Activated T-helper 17 cell treated with anti-CD3 and anti-CD28 coated beads, Interleukin-2, amount 50 U/mL, for 72 hours (primary cell): ENCODE measurements at regions not wholly inside any gene's neighbourhood (a gene's known extent, or its start where the extent isn't known, plus 50 kb on each side); places are given as distances from the start of the nearest gene placed in this dataset.
"Not testable (repeated sequence)": the region's sequence is repeated elsewhere in the genome, so short reads cannot be mapped to it uniquely, and the experiment has no call there.

ENCODE experiments used
- ATAC-seq: fragments of 150-1000 bp; cut with Tn5 transposase; replicated peaks from 2 replicates; pipeline ENCODE4 v1.10.0; 2021; ENCODE audit warnings: mild to moderate bottlenecking, moderate library complexity
- H3K27ac Mint-ChIP-seq: one replicate; pipeline ENCODE4 v1.8.0; 2022; ENCODE audit warnings: mixed read lengths
- H3K27me3 Mint-ChIP-seq: one replicate; pipeline ENCODE4 v1.8.0; 2022; ENCODE audit warnings: mixed read lengths
- H3K36me3 Mint-ChIP-seq: one replicate; pipeline ENCODE4 v1.8.0; 2022; ENCODE audit warnings: low read depth, mild to moderate bottlenecking, mixed read lengths
- H3K4me1 Mint-ChIP-seq: one replicate; pipeline ENCODE4 v1.8.0; 2022; ENCODE audit warnings: mixed read lengths
- H3K4me3 Mint-ChIP-seq: one replicate; pipeline ENCODE4 v1.8.0; 2022; ENCODE audit warnings: mild to moderate bottlenecking, mixed read lengths
- H3K9me3 Mint-ChIP-seq: one replicate; pipeline ENCODE4 v1.8.0; 2022; ENCODE audit warnings: mixed read lengths

DNA sequence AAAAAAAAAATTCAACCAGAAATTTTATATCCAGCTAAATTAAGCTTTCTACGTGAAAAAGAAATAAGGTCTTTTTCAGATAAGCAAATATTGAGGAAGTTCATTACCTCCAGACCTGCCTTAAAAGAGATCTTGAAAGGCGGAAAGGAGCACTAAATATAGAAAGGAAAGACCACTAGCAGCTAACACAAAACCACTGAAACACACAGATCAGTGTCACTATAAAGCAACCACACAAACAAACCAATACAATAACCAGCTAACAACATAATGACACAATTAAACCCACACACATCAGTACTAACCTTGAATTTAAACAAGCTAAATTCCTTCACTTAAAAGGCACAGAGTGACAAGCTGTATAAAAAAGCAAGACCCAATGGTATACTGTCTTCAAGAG, 958.3 kb downstream of the TSN start:
- Mint-ChIP-seq H3K9me3 (peaks cover 16% of the 10 kb centered on the region), H3K27ac (no peak overlapping the region), H3K4me3 (no peak overlapping the region), H3K36me3 (no peaks in the 10 kb centered on the region), H3K4me1 (no peaks in the 10 kb centered on the region), H3K27me3 (no peaks in the 10 kb centered on the region)
- ATAC-seq = no peak

- H3K36me3 Mint-ChIP-seq = not testable (repeated sequence)
Measured at GRCh38 chr2:122720822-122721221, 965.4 kb downstream of the TSN start.

DNA sequence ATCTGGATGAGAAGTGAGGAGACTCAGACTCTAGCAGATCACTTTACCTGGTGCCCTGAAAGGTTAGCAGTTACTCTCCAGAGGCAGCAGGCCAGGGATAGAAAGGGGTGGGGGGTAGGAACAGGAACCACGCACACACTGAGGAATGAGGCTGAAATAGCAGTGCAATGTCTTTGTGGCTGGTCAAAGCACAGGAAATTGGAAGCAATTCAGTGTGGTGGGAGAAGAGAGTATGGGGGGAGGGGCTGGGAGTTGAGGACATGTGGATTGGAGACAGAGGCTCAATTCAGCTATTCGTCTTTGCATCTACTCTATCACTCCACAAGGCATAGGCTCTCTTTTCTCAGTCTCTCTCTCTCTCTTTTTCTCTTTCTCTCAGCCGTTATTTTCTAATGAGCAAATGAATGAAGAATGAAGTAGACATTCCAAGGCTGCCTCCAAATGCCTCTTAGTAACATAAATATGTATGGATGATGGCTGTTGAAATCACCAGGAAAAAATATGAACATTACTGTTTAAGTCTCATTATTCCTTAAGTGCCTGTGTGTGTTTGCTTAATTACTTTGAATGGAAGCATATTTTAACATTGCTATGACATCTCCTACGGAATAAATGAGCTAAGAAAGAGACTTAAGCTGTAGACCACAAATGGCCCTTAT, 979.4 kb downstream of the TSN start:
- Mint-ChIP-seq H3K36me3 (no peaks in the 10 kb centered on the region), H3K27me3 (no peaks in the 10 kb centered on the region), H3K4me1 (no peaks in the 10 kb centered on the region), H3K4me3 (no peak overlapping the region), H3K27ac (no peak overlapping the region), H3K9me3 (peaks cover 9% of the 10 kb centered on the region)
- ATAC-seq = no peak

More at GRCh38 chr2:122720822-122721221, 965.4 kb downstream of the TSN start:
- H3K27ac Mint-ChIP-seq, ATAC-seq, H3K4me1 Mint-ChIP-seq, H3K4me3 Mint-ChIP-seq, H3K27me3 Mint-ChIP-seq: not testable (repeated sequence)
- peaks cover 17% of the 10 kb centered on the region for H3K9me3 Mint-ChIP-seq

DNA sequence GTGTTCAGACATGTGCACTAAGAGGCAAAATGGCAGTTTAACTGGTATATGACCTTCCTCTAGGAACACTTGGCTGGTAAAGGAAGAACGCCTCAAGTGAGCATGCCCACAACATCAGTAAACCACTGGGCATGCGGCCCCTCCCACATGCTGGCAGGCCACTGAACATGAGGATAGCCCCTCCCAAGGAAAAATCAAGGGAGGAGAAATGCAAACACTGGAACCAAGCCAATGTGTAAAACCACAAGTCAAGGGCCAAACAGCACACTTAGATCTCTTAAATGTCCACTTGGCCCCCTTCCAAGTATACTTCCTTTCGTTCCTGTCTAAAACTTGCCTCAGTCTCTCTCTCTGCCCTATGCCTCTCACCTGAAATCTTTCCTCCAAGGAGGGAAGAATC, 980.8 kb downstream of the TSN start:
- no peak overlapping the region for H3K4me3 Mint-ChIP-seq
- ATAC-seq = no peak
- H3K36me3 Mint-ChIP-seq = no peaks in the 10 kb centered on the region
- no peaks in the 10 kb centered on the region for H3K27me3 Mint-ChIP-seq
- no peaks in the 10 kb centered on the region for H3K4me1 Mint-ChIP-seq
- H3K27ac Mint-ChIP-seq = no peak overlapping the region
- peaks cover 17% of the 10 kb centered on the region for H3K9me3 Mint-ChIP-seq

DNA sequence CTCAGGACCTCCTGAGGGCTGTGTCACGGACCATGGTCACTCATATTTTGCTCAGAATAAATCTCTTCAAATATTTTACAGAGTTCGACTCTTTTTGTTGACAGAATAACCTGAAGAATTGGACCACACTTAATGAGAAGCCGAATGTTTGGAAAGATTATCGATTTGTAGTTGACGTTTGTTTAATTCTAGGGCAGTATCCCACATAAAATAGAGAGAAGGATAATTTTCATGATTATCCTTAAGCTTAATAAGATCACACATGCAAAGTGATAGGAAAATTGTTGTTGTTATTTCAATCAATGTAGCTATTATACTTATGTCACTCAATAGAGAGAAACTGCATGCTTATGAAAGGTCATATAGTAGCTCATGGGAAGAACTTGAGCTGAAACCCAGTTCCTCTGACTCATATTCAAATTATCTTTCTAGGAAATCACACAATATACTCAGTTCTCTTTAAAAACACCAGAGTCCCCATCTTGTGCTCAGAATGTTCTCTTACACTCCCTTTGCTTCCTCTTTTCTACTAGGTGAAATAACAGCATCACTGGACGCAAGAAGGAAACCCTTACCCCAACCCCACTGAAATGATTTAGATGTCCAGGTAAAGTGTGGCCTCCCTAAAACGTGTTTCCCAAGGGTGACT, 982.1 kb downstream of the TSN start:
- Mint-ChIP-seq H3K27me3 (no peaks in the 10 kb centered on the region), H3K9me3 (peaks cover 19% of the 10 kb centered on the region), H3K36me3 (no peaks in the 10 kb centered on the region), H3K27ac (no peak overlapping the region), H3K4me3 (no peak overlapping the region), H3K4me1 (no peaks in the 10 kb centered on the region)
- no peak for ATAC-seq

DNA sequence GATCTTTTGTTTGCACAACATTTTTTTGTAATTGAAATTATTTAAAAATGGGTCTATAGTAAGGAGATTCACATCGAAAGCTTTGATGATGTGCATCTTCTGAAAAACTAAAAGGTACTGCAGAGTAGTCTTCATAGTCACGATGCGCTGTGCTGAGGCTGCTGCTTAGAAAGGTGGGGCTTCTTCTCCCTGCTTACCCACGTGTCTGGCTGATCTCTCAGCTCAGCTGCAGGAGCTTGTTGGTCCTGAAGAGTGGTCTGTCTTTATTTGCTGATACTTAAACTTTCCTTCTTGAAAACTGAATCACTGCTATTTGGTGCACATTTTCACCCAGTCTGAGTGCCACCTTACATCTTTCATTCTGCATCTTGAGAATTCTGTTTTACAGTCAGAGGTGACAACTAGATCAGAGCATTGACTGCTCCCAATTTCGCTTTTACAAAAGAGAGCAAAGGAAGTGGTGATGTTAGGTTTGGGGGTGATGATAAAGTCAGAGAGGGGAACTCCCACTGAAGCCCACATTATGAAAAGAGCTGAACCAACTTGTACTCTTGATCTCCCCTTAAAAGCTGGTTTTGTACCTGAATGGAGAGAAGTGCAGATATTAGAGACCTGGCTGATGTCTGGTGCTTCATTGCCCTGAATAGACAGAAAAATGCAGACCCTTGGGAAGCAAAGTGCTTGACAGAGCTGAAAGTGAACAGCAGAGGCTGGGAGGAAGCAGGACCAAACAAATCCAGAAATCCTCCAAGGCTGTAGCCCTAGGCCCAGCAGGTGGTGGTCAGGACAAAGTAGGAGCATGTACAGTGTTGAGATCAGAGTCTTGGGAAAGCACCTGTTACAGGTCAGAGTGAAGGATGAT, 984.5 kb downstream of the TSN start:
- H3K27me3 Mint-ChIP-seq = no peaks in the 10 kb centered on the region
- H3K4me3 Mint-ChIP-seq = no peak overlapping the region
- H3K9me3 Mint-ChIP-seq = peaks cover 16% of the 10 kb centered on the region
- H3K36me3 Mint-ChIP-seq = no peaks in the 10 kb centered on the region
- no peak overlapping the region for H3K27ac Mint-ChIP-seq
- ATAC-seq = no peak
- no peaks in the 10 kb centered on the region for H3K4me1 Mint-ChIP-seq

GRCh38 chr2:122740594-122740948, 985.1 kb downstream of the TSN start:
- ATAC-seq = no peak
- Mint-ChIP-seq H3K9me3 (peaks cover 16% of the 10 kb centered on the region), H3K4me3 (no peak overlapping the region), H3K27ac (no peak overlapping the region), H3K4me1 (no peaks in the 10 kb centered on the region), H3K27me3 (no peaks in the 10 kb centered on the region), H3K36me3 (no peaks in the 10 kb centered on the region)

GRCh38 chr2:122741403-122741802, 986.0 kb downstream of the TSN start:
- H3K36me3 Mint-ChIP-seq = no peaks in the 10 kb centered on the region
- H3K4me1 Mint-ChIP-seq = no peaks in the 10 kb centered on the region
- ATAC-seq = no peak

GRCh38 chr2:122743021-122743675, 987.7 kb downstream of the TSN start:
- H3K9me3 Mint-ChIP-seq = peaks cover 16% of the 10 kb centered on the region
- no peaks in the 10 kb centered on the region for H3K27me3 Mint-ChIP-seq
- no peak overlapping the region for H3K27ac Mint-ChIP-seq
- H3K4me1 Mint-ChIP-seq = no peaks in the 10 kb centered on the region
- H3K4me3 Mint-ChIP-seq = no peak overlapping the region
- no peak for ATAC-seq
- H3K36me3 Mint-ChIP-seq = no peaks in the 10 kb centered on the region

More at GRCh38 chr2:122741403-122741802, 986.0 kb downstream of the TSN start:
- no peak overlapping the region for H3K27ac Mint-ChIP-seq
- H3K9me3 Mint-ChIP-seq = peaks cover 16% of the 10 kb centered on the region
- H3K4me3 Mint-ChIP-seq = no peak overlapping the region
- H3K27me3 Mint-ChIP-seq = no peaks in the 10 kb centered on the region

DNA sequence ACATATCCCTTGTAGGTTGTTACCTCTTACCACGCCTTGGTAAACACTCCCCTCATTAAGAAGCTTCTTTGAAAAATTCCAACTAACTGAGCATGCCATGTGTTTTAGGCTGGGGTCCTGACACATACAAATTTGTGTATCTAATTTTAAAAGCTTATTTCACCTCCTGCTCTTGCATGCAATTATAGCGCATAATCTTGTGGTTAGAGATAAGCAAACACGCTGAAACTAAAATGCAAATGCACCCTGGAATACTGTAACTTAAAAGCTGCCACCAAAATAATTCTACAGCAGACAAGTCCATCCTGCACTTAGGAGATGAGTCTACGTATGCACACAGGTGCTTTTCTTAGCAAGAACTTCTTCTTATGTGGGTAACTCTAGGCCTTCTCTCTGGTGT, 990.2 kb downstream of the TSN start:
- no peak for ATAC-seq
- Mint-ChIP-seq H3K27ac (no peak overlapping the region), H3K27me3 (no peaks in the 10 kb centered on the region), H3K4me3 (no peak overlapping the region), H3K9me3 (peaks cover 5% of the 10 kb centered on the region), H3K4me1 (no peaks in the 10 kb centered on the region), H3K36me3 (no peaks in the 10 kb centered on the region)

DNA sequence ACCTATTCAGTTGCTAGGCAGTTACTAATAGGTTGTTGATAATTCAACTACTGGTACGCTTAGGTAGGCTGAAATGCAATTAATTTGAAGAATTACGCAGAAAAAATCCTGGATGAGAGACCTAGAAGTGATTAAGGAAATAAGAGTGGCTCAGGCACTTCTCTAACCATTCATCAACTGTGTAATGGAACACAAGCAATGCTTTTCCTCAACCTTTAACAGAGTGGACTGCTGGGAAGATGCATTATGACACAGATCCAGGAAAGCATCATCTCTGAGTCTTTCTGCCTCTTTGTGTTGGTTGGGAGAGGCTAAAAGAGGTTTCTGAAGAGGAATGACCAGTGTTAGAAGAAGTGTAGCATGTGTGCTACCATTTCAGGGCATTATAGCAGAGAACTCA, 992.2 kb downstream of the TSN start:
- Mint-ChIP-seq H3K9me3 (peaks cover 3% of the 10 kb centered on the region), H3K27me3 (no peaks in the 10 kb centered on the region), H3K4me1 (no peaks in the 10 kb centered on the region), H3K4me3 (no peak overlapping the region), H3K36me3 (no peaks in the 10 kb centered on the region), H3K27ac (no peak overlapping the region)
- ATAC-seq = no peak

DNA sequence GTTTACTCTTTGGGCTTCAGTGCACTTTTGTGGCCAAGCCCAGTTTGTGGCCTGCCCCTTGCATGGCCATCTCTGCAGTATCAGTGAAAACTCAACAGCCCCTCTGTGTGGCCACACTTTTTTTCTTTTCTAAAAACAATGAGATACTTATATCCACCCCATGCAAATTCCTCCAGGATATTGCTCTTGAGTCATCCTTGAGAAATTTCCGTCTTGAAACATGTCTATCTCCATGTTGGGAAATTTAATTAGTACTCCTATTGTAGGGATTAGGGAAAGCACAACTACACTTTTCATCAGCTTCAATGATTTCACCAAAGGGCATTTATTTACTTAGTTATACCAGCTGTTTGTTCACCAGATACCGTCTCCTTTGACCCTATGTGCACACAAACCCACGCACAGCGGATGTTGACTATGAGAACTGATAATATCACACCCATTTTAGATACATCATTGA, 993.1 kb downstream of the TSN start:
- H3K4me1 Mint-ChIP-seq = no peaks in the 10 kb centered on the region
- no peaks in the 10 kb centered on the region for H3K36me3 Mint-ChIP-seq
- no peak overlapping the region for H3K4me3 Mint-ChIP-seq
- no peak for ATAC-seq
- H3K27me3 Mint-ChIP-seq = no peaks in the 10 kb centered on the region
- H3K27ac Mint-ChIP-seq = no peak overlapping the region
- peaks cover 3% of the 10 kb centered on the region for H3K9me3 Mint-ChIP-seq

DNA sequence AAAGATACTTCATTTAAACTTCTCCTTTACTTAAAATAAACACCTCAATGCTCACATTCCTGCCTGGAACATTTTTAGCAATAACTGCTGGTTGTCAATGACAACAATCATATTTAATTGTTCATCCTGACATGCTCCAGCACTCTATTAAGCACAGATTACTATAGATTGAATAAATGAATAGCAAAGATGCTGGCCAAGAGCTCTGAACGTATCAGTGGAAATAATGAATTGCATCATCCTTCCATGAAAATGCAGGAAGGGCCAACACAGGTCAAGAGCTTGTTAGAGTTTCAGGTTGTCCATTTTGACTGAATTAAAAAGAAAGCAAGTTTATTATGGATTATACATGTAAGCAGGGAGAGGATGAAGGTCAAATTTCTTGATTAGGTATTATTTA, 994.0 kb downstream of the TSN start:
- ATAC-seq = no peak
- H3K9me3 Mint-ChIP-seq = peaks cover 3% of the 10 kb centered on the region
- no peak overlapping the region for H3K27ac Mint-ChIP-seq
- H3K4me1 Mint-ChIP-seq = no peaks in the 10 kb centered on the region
- H3K4me3 Mint-ChIP-seq = no peak overlapping the region
- no peaks in the 10 kb centered on the region for H3K36me3 Mint-ChIP-seq
- no peaks in the 10 kb centered on the region for H3K27me3 Mint-ChIP-seq

- Mint-ChIP-seq H3K27ac (no peak overlapping the region), H3K27me3 (no peaks in the 10 kb centered on the region), H3K4me1 (no peaks in the 10 kb centered on the region), H3K4me3 (no peak overlapping the region), H3K9me3 (peaks cover 8% of the 10 kb centered on the region), H3K36me3 (no peaks in the 10 kb centered on the region)
- ATAC-seq = no peak
Measured at GRCh38 chr2:122750095-122750494, 994.6 kb downstream of the TSN start.
